Adrenal gland (tissue), 9 donors: ENCODE measurements at regions not wholly inside any gene's neighbourhood (a gene's known extent, or its start where the extent isn't known, plus 50 kb on each side); places are given as distances from the start of the nearest gene placed in this dataset.

Experiments
- DNase-seq, 7 donors: peaks; one replicate each; pipeline ENCODE4 v3.0.0-alpha.2; 2019 to 2020
- H3K27ac ChIP-seq, 5 donors: fragments of 200-600 bp; sonication (generic) in 4 of 5; 1 replicate in 3 of 5; 2 replicates in 2 of 5; pipeline versions ENCODE4 v1.5.1 to v1.8.0; 2016 to 2020; ENCODE audit warnings: mild to moderate bottlenecking in 1 of 5
- H3K27me3 ChIP-seq: fragments of 200-600 bp; 2 replicates; pipeline ENCODE4 v1.8.0; 2021
- H3K36me3 ChIP-seq, 2 donors: fragments of 200-600 bp; replicated peaks in 1 of 2; 1 replicate in 1 of 2; 2 replicates in 1 of 2; pipeline versions ENCODE4 v1.5.1 to v1.8.0; 2018 to 2022
- H3K4me1 ChIP-seq, 2 donors: fragments of 200-600 bp; replicated peaks in 1 of 2; 1 replicate in 1 of 2; 2 replicates in 1 of 2; pipeline versions ENCODE4 v1.5.1 to v1.8.0; 2018 to 2021
- H3K4me3 ChIP-seq, 4 donors: fragments of 200-600 bp; sonication (generic) in 3 of 4; one replicate each; pipeline ENCODE4 v1.5.1; 2016 to 2018
- H3K9me3 ChIP-seq, 3 donors: fragments of 200-600 bp; sonication (generic) in 1 of 3; replicated peaks in 1 of 3; 1 replicate in 2 of 3; 2 replicates in 1 of 3; pipeline versions ENCODE4 v1.5.1 to v1.8.0; 2016 to 2021
- CTCF ChIP-seq, 6 experiments: fragments of 450-650 bp in 4 of 6; fragments of 200-600 bp in 2 of 6; sonication (generic) in 1 of 6; IDR thresholded peaks; 1 replicate in 5 of 6; 2 replicates in 1 of 6; pipeline versions ENCODE4 v1.5.1 to v1.8.0; 2016 to 2021; ENCODE audit warnings: antibody characterized with exemption in 6 of 6, mild to moderate bottlenecking in 2 of 6, moderate library complexity in 1 of 6
- POLR2A ChIP-seq, 2 donors: fragments of 450-650 bp; IDR thresholded peaks; one replicate each; pipeline ENCODE4 v1.6.1; 2017; ENCODE audit warnings: antibody characterized with exemption in 2 of 2, mild to moderate bottlenecking in 2 of 2, moderate library complexity in 1 of 2
- WGBS, 4 donors: extraction: QIAGEN DNeasy Blood & Tissue Kit in 2 of 4; methylation state at CpG; one replicate each; pipeline versions ENCODE4 v1.1.5 to v1.1.7; 2013 to 2017; 5-methylcytosine and 5-hydroxymethylcytosine counted together
- intact Hi-C, 2 donors: fragments of 100-400 bp; cut with DNase I; formaldehyde crosslinking; loops; one replicate each; pipeline versions ENCODE4 v1.14.1 to v1.15.0; 2022 to 2023
- small RNA-seq, 2 donors: library from RNA; depleted of rRNA; stranded (forward); fragments of <200 nt; gene quantifications; one replicate each; pipeline ENCODE3, GENCODE V24; 2016
- donor health status: healthy with polysubstance abuse.
- donor health status: Bipolar disorder and iron deficiency.
- donor health status: DM: yes; HTN: yes; CAD: no.
- donor health status: DM: no; HTN: no; CAD: no.
- donor health status: DM: no; HTN: no; CAD: no.

DNA sequence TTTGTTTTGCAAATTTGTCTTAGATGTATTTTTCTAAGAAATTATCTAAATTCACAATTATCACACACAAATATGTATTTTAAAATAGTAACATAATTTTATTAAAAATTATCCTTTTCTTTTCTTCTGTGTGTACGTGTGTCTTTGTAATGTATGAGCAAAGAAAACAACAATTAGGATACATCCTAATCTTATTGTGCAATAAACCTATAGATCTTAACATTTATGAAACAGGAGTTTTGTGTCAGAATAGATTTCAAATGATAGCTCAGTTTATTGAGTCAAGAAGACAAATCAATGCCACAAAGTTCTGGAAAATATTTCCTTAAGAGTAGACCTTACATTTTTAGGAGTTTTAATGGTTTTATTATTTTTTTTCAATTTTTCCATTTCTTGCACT is 212.2 kb downstream of the KCNJ3 start:
- WGBS, 4 donors, result 61 to 77% (median 71%) methylated on average over 1 of the region's 1 CpG
- TF ChIP-seq CTCF (IDR thresholded peaks at IDR 0.05) (no peak), POLR2A (IDR thresholded peaks at IDR 0.05) (no peak)
- Histone ChIP-seq H3K27me3 (no peaks in the 10 kb centered on the region), H3K27ac (no peak overlapping the region), H3K4me3 (no peak overlapping the region), H3K36me3 (no peaks in the 10 kb centered on the region), H3K4me1 (no peaks in the 10 kb centered on the region), H3K9me3 (no peaks in the 10 kb centered on the region)
- no peak for DNase-seq
- intact Hi-C loops, result no loop called here

DNA sequence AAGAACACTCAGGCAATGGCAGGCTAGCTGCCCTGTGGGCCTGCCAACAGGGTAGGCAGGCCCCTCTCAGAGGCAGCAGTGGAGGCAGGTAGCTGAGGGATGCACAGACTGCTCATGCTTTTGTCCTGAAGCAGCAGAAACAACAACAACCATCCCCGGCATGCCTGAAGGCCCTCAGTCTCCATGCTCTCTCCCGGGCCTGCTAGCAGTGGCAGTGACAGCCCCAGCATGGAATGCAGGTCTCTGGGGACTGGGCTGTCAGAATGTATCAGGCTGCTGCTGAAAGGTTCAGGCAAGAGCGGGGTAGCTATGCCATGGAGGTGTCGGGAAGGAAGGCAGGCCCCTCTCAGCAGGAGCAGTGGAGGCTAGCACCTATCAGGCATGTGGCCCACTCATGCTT is 209.8 kb downstream of the KCNJ3 start:
- WGBS, 4 donors, result 62 to 100% (median 75%) methylated on average over 3 to 4 of the region's 4 CpGs

More for the DNA sequence above, 209.8 kb downstream of the KCNJ3 start:
- H3K9me3 ChIP-seq, result no peaks in the 10 kb centered on the region
- no peaks in the 10 kb centered on the region for H3K27me3 ChIP-seq
- no peak for DNase-seq
- no peak overlapping the region for H3K4me3 ChIP-seq
- TF ChIP-seq POLR2A (IDR thresholded peaks at IDR 0.05), result no peak
- no peak for TF ChIP-seq CTCF (IDR thresholded peaks at IDR 0.05)
- no peaks in the 10 kb centered on the region for H3K4me1 ChIP-seq
- H3K27ac ChIP-seq, result no peak overlapping the region
- intact Hi-C loops, result no loop called here
- H3K36me3 ChIP-seq, result no peaks in the 10 kb centered on the region

Small RNA genes lying in the stretch of these regions (small RNA-seq; reads per million reads assigned to genes)
- gene MTCO1P45 (0 reads per million in 2 donors), gene RNU6-1001P (0 reads per million in 2 donors), gene RNU6-546P (0 reads per million in 2 donors)
